ENCODE measurements at regions not wholly inside any gene's neighbourhood (a gene's known extent, or its start where the extent isn't known, plus 50 kb on each side); places are given as distances from the start of the nearest gene placed in this dataset.

GRCh38 chr2:145146691-145147090 lies 626.8 kb upstream of the ZEB2 start:
- TF ChIP-seq, protein P1, sequence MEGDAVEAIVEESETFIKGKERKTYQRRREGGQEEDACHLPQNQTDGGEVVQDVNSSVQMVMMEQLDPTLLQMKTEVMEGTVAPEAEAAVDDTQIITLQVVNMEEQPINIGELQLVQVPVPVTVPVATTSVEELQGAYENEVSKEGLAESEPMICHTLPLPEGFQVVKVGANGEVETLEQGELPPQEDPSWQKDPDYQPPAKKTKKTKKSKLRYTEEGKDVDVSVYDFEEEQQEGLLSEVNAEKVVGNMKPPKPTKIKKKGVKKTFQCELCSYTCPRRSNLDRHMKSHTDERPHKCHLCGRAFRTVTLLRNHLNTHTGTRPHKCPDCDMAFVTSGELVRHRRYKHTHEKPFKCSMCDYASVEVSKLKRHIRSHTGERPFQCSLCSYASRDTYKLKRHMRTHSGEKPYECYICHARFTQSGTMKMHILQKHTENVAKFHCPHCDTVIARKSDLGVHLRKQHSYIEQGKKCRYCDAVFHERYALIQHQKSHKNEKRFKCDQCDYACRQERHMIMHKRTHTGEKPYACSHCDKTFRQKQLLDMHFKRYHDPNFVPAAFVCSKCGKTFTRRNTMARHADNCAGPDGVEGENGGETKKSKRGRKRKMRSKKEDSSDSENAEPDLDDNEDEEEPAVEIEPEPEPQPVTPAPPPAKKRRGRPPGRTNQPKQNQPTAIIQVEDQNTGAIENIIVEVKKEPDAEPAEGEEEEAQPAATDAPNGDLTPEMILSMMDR (conservative IDR thresholded peaks at IDR 0.05; ENCODE audit: low read depth, low read length) = no peak
- no peak for TF ChIP-seq EZH2 (IDR thresholded peaks at IDR 0.05; ENCODE audit: borderline replicate concordance, low read depth, low read length, poor library complexity, severe bottlenecking)
